GM12878 (cell line): ENCODE measurements at regions not wholly inside any gene's neighbourhood (a gene's known extent, or its start where the extent isn't known, plus 50 kb on each side); places are given as distances from the start of the nearest gene placed in this dataset.

Source experiments
- ATAC-seq: fragments of 200-7000 bp; cut with Tn5 transposase; 3 replicates; pipeline ENCODE4 v1.9.1; 2020; ENCODE audit warnings: mild to moderate bottlenecking, moderate library complexity
- BruUV-seq: library from RNA; stranded (reverse); fragments of 400-500 nt; replicated peaks from 2 replicates; lab custom pipeline; 2021; lab: Mats Ljungman, UMichigan
- CTCF ChIA-PET: fragments of 300-600 bp; sonication (Branson Sonifier 250); formaldehyde crosslinking; extraction: SDS; loops from one replicate; lab custom pipeline; 2021; ENCODE audit warnings: inconsistent platforms; lab: Yijun Ruan, JAX
- POLR2A ChIA-PET: fragments of 350-600 bp; formaldehyde crosslinking; extraction: SDS; loops from one replicate; lab custom pipeline; 2021; ENCODE audit warnings: inconsistent platforms; lab: Charles Lee
- RAD21 ChIA-PET: fragments of 300-600 bp; sonication (Branson Sonifier 250); formaldehyde crosslinking; loops from one replicate; lab custom pipeline; 2023; ENCODE audit warnings: antibody characterized with exemption; ENCODE audit not compliant: unreplicated experiment; lab: Charles Lee
- SMC1A ChIA-PET: fragments of 300-600 bp; sonication (Branson Sonifier 250); formaldehyde crosslinking; loops from one replicate; lab custom pipeline; 2023; ENCODE audit not compliant: unreplicated experiment, uncharacterized antibody; lab: Charles Lee
- DNase-seq: peaks from one replicate; pipeline ENCODE4 v3.0.0-alpha.2; 2011; ENCODE audit warnings: low read depth, low spot score
- FAIRE-seq: peaks from 3 replicates; lab custom pipeline; 2011; peaks lifted over from hg19 to GRCh38; lab: Jason Lieb, UNC
- H2AFZ ChIP-seq: 2 replicates; pipeline ENCODE4 v1.6.0; 2011; ENCODE audit warnings: low read depth, low read length, control low read depth; ENCODE audit not compliant: control insufficient read depth
- H3K27ac ChIP-seq: 2 replicates; pipeline ENCODE4 v1.5.1; 2011; ENCODE audit warnings: control low read depth; ENCODE audit not compliant: control insufficient read depth, insufficient read depth
- H3K27me3 ChIP-seq, 2 experiments: replicated peaks in 1 of 2; 2 replicates each; pipeline versions ENCODE4 v1.6.0 to v1.6.1; 2011; ENCODE audit warnings: low read length in 1 of 2; ENCODE audit not compliant: control insufficient read depth in 2 of 2, insufficient read depth in 2 of 2
- H3K36me3 ChIP-seq, 2 experiments: 2 replicates each; pipeline ENCODE4 v1.5.1; 2011; ENCODE audit warnings: low read length in 1 of 2; ENCODE audit not compliant: control insufficient read depth in 2 of 2, insufficient read depth in 2 of 2
- H3K4me1 ChIP-seq: 2 replicates; pipeline ENCODE4 v1.6.1; 2011; ENCODE audit warnings: mild to moderate bottlenecking, low read length, moderate library complexity, mixed read lengths; ENCODE audit not compliant: control insufficient read depth, insufficient read depth
- H3K4me2 ChIP-seq: 2 replicates; pipeline ENCODE4 v1.6.0; 2011; ENCODE audit warnings: control low read depth; ENCODE audit not compliant: control insufficient read depth, insufficient read depth
- H3K4me3 ChIP-seq: fragments of 200-600 bp; sonication (generic); 2 replicates; pipeline ENCODE4 v1.5.1; 2016
- H3K79me2 ChIP-seq: 2 replicates; pipeline ENCODE4 v1.6.0; 2011; ENCODE audit warnings: low read length; ENCODE audit not compliant: control insufficient read depth, insufficient read depth
- H3K9ac ChIP-seq: 2 replicates; pipeline ENCODE4 v1.8.0; 2011; ENCODE audit warnings: low read length, control low read depth, mixed read lengths; ENCODE audit not compliant: control insufficient read depth, insufficient read depth
- H3K9me3 ChIP-seq: replicated peaks from 3 replicates; pipeline ENCODE4 v1.5.1; 2011; ENCODE audit warnings: mild to moderate bottlenecking, low read length; ENCODE audit not compliant: control insufficient read depth, insufficient read depth
- H4K20me1 ChIP-seq: 2 replicates; pipeline ENCODE4 v1.6.0; 2011; ENCODE audit not compliant: control insufficient read depth, insufficient read depth
- BACH1 ChIP-seq: fragments of 450-650 bp; IDR thresholded peaks from 2 replicates; pipeline ENCODE4 v1.6.1; 2017; ENCODE audit warnings: mild to moderate bottlenecking, borderline replicate concordance
- BCLAF1 ChIP-seq: fragments of 450-650 bp; IDR thresholded peaks from 2 replicates; pipeline ENCODE4 v1.6.1; 2017; ENCODE audit warnings: antibody characterized with exemption, mild to moderate bottlenecking, moderate library complexity
- BMI1 ChIP-seq: fragments of 450-650 bp; IDR thresholded peaks from 2 replicates; pipeline ENCODE4 v1.6.1; 2016; ENCODE audit warnings: mild to moderate bottlenecking, moderate library complexity, borderline replicate concordance
- CEBPZ ChIP-seq: fragments of 150-350 bp; IDR thresholded peaks from 2 replicates; pipeline ENCODE4 v1.6.1; 2016; ENCODE audit warnings: low read depth, low read length
- HDAC6 ChIP-seq: fragments of 200-600 bp; sonication (generic); IDR thresholded peaks from one replicate; pipeline ENCODE4 v1.8.0; 2017; ENCODE audit warnings: antibody characterized with exemption; ENCODE audit not compliant: unreplicated experiment
- IKZF1 ChIP-seq: fragments of 450-650 bp; conservative IDR thresholded peaks from 2 replicates; pipeline ENCODE4 v1.6.1; 2017; ENCODE audit warnings: antibody characterized with exemption, mild to moderate bottlenecking
- IRF5 ChIP-seq: fragments of 450-650 bp; IDR thresholded peaks from 2 replicates; pipeline ENCODE4 v1.6.1; 2017; ENCODE audit warnings: borderline replicate concordance
- NR2C1 ChIP-seq: fragments of 450-650 bp; IDR thresholded peaks from 2 replicates; pipeline ENCODE4 v1.6.1; 2017; ENCODE audit warnings: antibody characterized with exemption, mild to moderate bottlenecking, moderate library complexity
- POLR2A ChIP-seq: IDR thresholded peaks from 2 replicates; pipeline ENCODE4 v1.6.1; 2011; ENCODE audit warnings: low read depth, mild to moderate bottlenecking, low read length
- SP1 ChIP-seq: IDR thresholded peaks from one replicate; pipeline ENCODE4 v1.6.1; 2011; ENCODE audit warnings: low read depth, low read length
- STAT3 ChIP-seq: IDR thresholded peaks from 2 replicates; pipeline ENCODE4 v1.6.1; 2011; ENCODE audit warnings: low read depth, low read length, improper control_type of control experiment
- ZBTB4 ChIP-seq: fragments of 450-650 bp; formaldehyde crosslinking; IDR thresholded peaks from 2 replicates; pipeline ENCODE4 v1.4.0; 2022; ENCODE audit warnings: mild to moderate bottlenecking, moderate library complexity
- WGBS: methylation state at CpG from one replicate; pipeline ENCODE4 v1.1.6; 2016; ENCODE audit warnings: low lambda C conversion rate; ENCODE audit not compliant: insufficient replicate concordance, insufficient coverage; ENCODE audit errors: missing lambda C conversion rate; 5-methylcytosine and 5-hydroxymethylcytosine counted together
- in situ Hi-C: fragments of 300-500 bp; cut with MboI; formaldehyde crosslinking; loops from 9 replicates; pipeline ENCODE4 v1.14.3; 2018; ENCODE audit warnings: mixed read lengths
- intact Hi-C: fragments of 100-400 bp; cut with micrococcal nuclease; formaldehyde crosslinking; loops from one replicate; pipeline ENCODE4 v1.14.2; 2022; ENCODE audit not compliant: unreplicated experiment

- TF ChIP-seq BACH1 (no peak), BMI1 (no peak), CEBPZ (no peak), STAT3 (no peak), IKZF1 (no peak)
These were observed 92.6 kb upstream of the MAPK10 start (continued) for GRCh38 chr4:86452422-86452891.

GRCh38 chr4:86452924-86453531, 93.2 kb upstream of the MAPK10 start:
- H3K27ac ChIP-seq = no peak overlapping the region
- in situ Hi-C loops = no loop called here
- H3K9me3 ChIP-seq = no peaks in the 10 kb centered on the region
- intact Hi-C loops = no loop called here
- POLR2A ChIA-PET = no interaction called here
- H4K20me1 ChIP-seq = no peaks in the 10 kb centered on the region
- H3K27me3 ChIP-seq = no peaks in the 10 kb centered on the region
- no TSS peak for BruUV-seq
- no peak overlapping the region for H3K4me2 ChIP-seq
- WGBS = 43% methylated on average over 11 of the region's 11 CpGs
- no peaks in the 10 kb centered on the region for H3K36me3 ChIP-seq
- CTCF ChIA-PET = no interaction called here
- no peaks in the 10 kb centered on the region for H3K79me2 ChIP-seq
- no peak for ATAC-seq
- no peak overlapping the region for H3K9ac ChIP-seq
- H2AFZ ChIP-seq = no peak overlapping the region
- no peak overlapping the region for H3K4me3 ChIP-seq
- no peak for FAIRE-seq
- DNase-seq = no peak
- SMC1A ChIA-PET = no interaction called here
- RAD21 ChIA-PET = interaction anchor here (1.1 kb wide), 1 partner anchor 10 kb away, joined by 4 read pairs; no protein-coding TSS in a partner anchor
- H3K4me1 ChIP-seq = no peaks in the 10 kb centered on the region
- TF ChIP-seq POLR2A (no peak), IRF5 (no peak), BCLAF1 (no peak), HDAC6 (no peak), SP1 (no peak), NR2C1 (no peak), ZBTB4 (CRISPR knock-in tag) (no peak)
